GM12864 (cell line): ENCODE measurements at regions not wholly inside any gene's neighbourhood (a gene's known extent, or its start where the extent isn't known, plus 50 kb on each side); places are given as distances from the start of the nearest gene placed in this dataset.

ENCODE experiments used
- DNase-seq: peaks from one replicate; pipeline ENCODE4 v3.0.0-alpha.2; 2011; ENCODE audit warnings: low read depth
- H3K4me3 ChIP-seq: 2 replicates; pipeline ENCODE4 v1.5.1; 2011; ENCODE audit warnings: mild to moderate bottlenecking, low read depth, low read length, control low read depth
- CTCF ChIP-seq: IDR thresholded peaks from 2 replicates; pipeline ENCODE4 v1.5.1; 2011; ENCODE audit warnings: low read depth, mild to moderate bottlenecking, moderate library complexity, low read length, control low read depth, inconsistent platforms; ENCODE audit errors: missing control alignments

GRCh38 chr6:67736816-67737215 lies 898.3 kb upstream of the ADGRB3 start:
- H3K4me3 ChIP-seq, result no peak overlapping the region
- TF ChIP-seq CTCF, result no peak
- DNase-seq, result no peak

GRCh38 chr6:67736161-67736560 lies 898.9 kb upstream of the ADGRB3 start:
- TF ChIP-seq CTCF, result no peak
- no peak overlapping the region for H3K4me3 ChIP-seq
- DNase-seq, result no peak

GRCh38 chr6:67735623-67736022 lies 899.5 kb upstream of the ADGRB3 start:
- H3K4me3 ChIP-seq, result no peak overlapping the region
- no peak for TF ChIP-seq CTCF
- DNase-seq, result no peak

GRCh38 chr6:67722861-67723261 lies 912.2 kb upstream of the ADGRB3 start:
- no peak for TF ChIP-seq CTCF
- no peak for DNase-seq
- no peak overlapping the region for H3K4me3 ChIP-seq

GRCh38 chr6:67717281-67717680 lies 917.8 kb upstream of the ADGRB3 start:
- no peak for DNase-seq
- TF ChIP-seq CTCF, result no peak
- no peak overlapping the region for H3K4me3 ChIP-seq

- no peak overlapping the region for H3K4me3 ChIP-seq
- no peak for DNase-seq
- no peak for TF ChIP-seq CTCF
These were observed 928.7 kb upstream of the ADGRB3 start for GRCh38 chr6:67706388-67706787.

GRCh38 chr6:67698534-67698933 lies 936.5 kb upstream of the ADGRB3 start:
- no peak for TF ChIP-seq CTCF
- no peak overlapping the region for H3K4me3 ChIP-seq
- no peak for DNase-seq
